A549 (cell line): ENCODE measurements at regions not wholly inside any gene's neighbourhood (a gene's known extent, or its start where the extent isn't known, plus 50 kb on each side); places are given as distances from the start of the nearest gene placed in this dataset.

Source experiments
- ATAC-seq, 2 experiments: fragments of 200-7000 bp in 1 of 2; fragments of >200 bp in 1 of 2; cut with Nextera tagmentation in 1 of 2; cut with Tn5 transposase in 1 of 2; 3 replicates each; pipeline versions ENCODE4 v1.8.0 to v1.9.1; 2018 to 2020; ENCODE audit warnings: mild to moderate bottlenecking in 1 of 2, moderate library complexity in 1 of 2
- CTCF ChIA-PET: fragments of 300-600 bp; sonication (Branson Sonifier 250); formaldehyde crosslinking; extraction: SDS; loops from one replicate; lab custom pipeline; 2021; ENCODE audit warnings: antibody characterized with exemption, inconsistent platforms; lab: Yijun Ruan, JAX
- POLR2A ChIA-PET: fragments of 350-600 bp; formaldehyde crosslinking; extraction: SDS; loops from one replicate; lab custom pipeline; 2021; ENCODE audit warnings: antibody characterized with exemption, inconsistent platforms; lab: Yijun Ruan, JAX
- DNase-seq, 2 experiments: peaks; one replicate each; pipeline versions ENCODE4 v3.0.0 to v3.0.0-alpha.2; 2011 to 2016; ENCODE audit warnings: low read depth in 1 of 2, low spot score in 1 of 2
- FAIRE-seq: peaks from 2 replicates; lab custom pipeline; 2011; peaks lifted over from hg19 to GRCh38; lab: Jason Lieb, UNC
- H3K27ac ChIP-seq, 2 experiments: fragments of >200 bp; sonication (Bioruptor Twin); formaldehyde crosslinking; 3 replicates each; pipeline ENCODE4 v1.5.1; 2016 to 2017
- H3K4me1 ChIP-seq: fragments of >200 bp; sonication (Bioruptor Twin); formaldehyde crosslinking; 3 replicates; pipeline ENCODE4 v1.6.1; 2016
- H3K4me2 ChIP-seq: fragments of >200 bp; sonication (Bioruptor Twin); formaldehyde crosslinking; 3 replicates; pipeline ENCODE4 v1.6.1; 2016
- H3K4me3 ChIP-seq: fragments of >200 bp; sonication (Bioruptor Twin); formaldehyde crosslinking; 3 replicates; pipeline ENCODE4 v1.5.1; 2016
- H3K9me3 ChIP-seq: fragments of >200 bp; sonication (Bioruptor Twin); formaldehyde crosslinking; 3 replicates; pipeline ENCODE4 v1.6.1; 2016
- BCL3 ChIP-seq: fragments of >200 bp; sonication (Bioruptor Twin); formaldehyde crosslinking; IDR thresholded peaks from 3 replicates; pipeline ENCODE4 v1.6.1; 2016
- BHLHE40 ChIP-seq: IDR thresholded peaks from 2 replicates; pipeline ENCODE4 v1.6.1; 2012; ENCODE audit warnings: low read depth, low read length, inconsistent platforms
- CEBPB ChIP-seq, 2 experiments: fragments of >200 bp in 1 of 2; sonication (Bioruptor Twin) in 1 of 2; formaldehyde crosslinking in 1 of 2; IDR thresholded peaks; 2 replicates each; pipeline ENCODE4 v1.6.1; 2012 to 2016
- CHD4 ChIP-seq: fragments of 200-600 bp; sonication (generic); IDR thresholded peaks from 2 replicates; pipeline ENCODE4 v1.6.1; 2016; ENCODE audit warnings: antibody characterized with exemption, mild to moderate bottlenecking, borderline replicate concordance
- EHMT2 ChIP-seq: fragments of 200-600 bp; sonication (generic); IDR thresholded peaks from 2 replicates; pipeline ENCODE4 v1.6.1; 2016; ENCODE audit warnings: antibody characterized with exemption, low read depth, mild to moderate bottlenecking, moderate library complexity
- FOXS1 ChIP-seq: fragments of 250-450 bp; sonication (Bioruptor Pico); IDR thresholded peaks from 2 replicates; pipeline ENCODE4 v1.5.0; 2020; ENCODE audit warnings: mild to moderate bottlenecking, moderate library complexity
- HOXB13 ChIP-seq: fragments of 250-450 bp; sonication (Bioruptor Pico); IDR thresholded peaks from 2 replicates; pipeline ENCODE4 v1.5.0; 2020; ENCODE audit warnings: low read depth, mild to moderate bottlenecking, moderate library complexity
- MAFK ChIP-seq: fragments of 450-650 bp; IDR thresholded peaks from 2 replicates; pipeline ENCODE4 v1.6.1; 2014; ENCODE audit not compliant: partially characterized antibody
- MAX ChIP-seq: IDR thresholded peaks from 2 replicates; pipeline ENCODE4 v1.6.1; 2012
- NR3C1 ChIP-seq: fragments of >200 bp; sonication (Bioruptor Twin); formaldehyde crosslinking; IDR thresholded peaks from 3 replicates; pipeline ENCODE4 v1.6.1; 2017
- REST ChIP-seq: fragments of 200-600 bp; sonication (generic); IDR thresholded peaks from 2 replicates; pipeline ENCODE4 v1.6.1; 2016; ENCODE audit warnings: antibody characterized with exemption, mild to moderate bottlenecking, moderate library complexity
- ZNF302 ChIP-seq: fragments of 250-450 bp; sonication (Bioruptor Pico); IDR thresholded peaks from 2 replicates; pipeline ENCODE4 v1.9.0; 2021; ENCODE audit warnings: inconsistent platforms, mild to moderate bottlenecking, moderate library complexity
- WGBS: methylation state at CpG from one replicate; pipeline ENCODE4 v1.1.6; 2017; ENCODE audit errors: missing lambda C conversion rate; 5-methylcytosine and 5-hydroxymethylcytosine counted together

- Histone ChIP-seq H3K27ac (no peak overlapping the region), H3K4me3 (no peak overlapping the region)
- FAIRE-seq, result no peak
- no peak for ATAC-seq
- ChIA-PET POLR2A (no interaction called here), CTCF (no interaction called here)
- TF ChIP-seq MAX (no peak), ZNF302 (CRISPR knock-in tag) (no peak), EHMT2 (no peak), REST (no peak)
- TF ChIP-seq, all 56 proteins: peak for 0
- no peaks in the 10 kb centered on the region for H3K4me1 ChIP-seq
- no peaks in the 10 kb centered on the region for H3K9me3 ChIP-seq
- no peak for DNase-seq
- WGBS, result 0% methylated on average over 2 of the region's 2 CpGs
- no peak overlapping the region for H3K4me2 ChIP-seq
These were observed 400.4 kb upstream of the IMPG1 start for GRCh38 chr6:76472858-76473257.

- H3K4me1 ChIP-seq, result no peaks in the 10 kb centered on the region
- H3K4me2 ChIP-seq, result no peak overlapping the region
- CTCF ChIA-PET, result no interaction called here
- FAIRE-seq (no peak), ATAC-seq (no peak), DNase-seq (no peak)
- POLR2A ChIA-PET, result no interaction called here
- WGBS, result 17% methylated on average over 4 of the region's 4 CpGs
- H3K4me3 ChIP-seq, result no peak overlapping the region
- no peaks in the 10 kb centered on the region for H3K9me3 ChIP-seq
- H3K27ac ChIP-seq, result no peak overlapping the region
- TF ChIP-seq BHLHE40 (no peak), CHD4 (no peak), BCL3 (no peak)
These were observed 393.8 kb upstream of the IMPG1 start for GRCh38 chr6:76466286-76466685.

- no peak for FAIRE-seq
- Histone ChIP-seq H3K4me3 (no peak overlapping the region), H3K9me3 (no peaks in the 10 kb centered on the region), H3K27ac (no peak overlapping the region), H3K4me2 (no peak overlapping the region), H3K4me1 (no peaks in the 10 kb centered on the region)
- ATAC-seq, result no peak
- DNase-seq, result no peak
- POLR2A ChIA-PET, result no interaction called here
- CTCF ChIA-PET, result no interaction called here
- TF ChIP-seq HOXB13, result no peak
- no peak for TF ChIP-seq MAFK
- no peak for TF ChIP-seq NR3C1
These were observed 392.9 kb upstream of the IMPG1 start for GRCh38 chr6:76465410-76465809.

- H3K4me2 ChIP-seq, result no peak overlapping the region
- no peaks in the 10 kb centered on the region for H3K9me3 ChIP-seq
- DNase-seq (no peak), ATAC-seq (no peak), FAIRE-seq (no peak)
- H3K4me3 ChIP-seq, result no peak overlapping the region
- no peaks in the 10 kb centered on the region for H3K4me1 ChIP-seq
- WGBS, result 71% methylated on average over 3 of the region's 15 CpGs
- CTCF ChIA-PET, result no interaction called here
- no peak overlapping the region for H3K27ac ChIP-seq
- TF ChIP-seq FOXS1 (CRISPR knock-in tag) (no peak), CEBPB (IDR thresholded peaks at IDR 0.05) (no peak)
- POLR2A ChIA-PET, result no interaction called here
These were observed 380.8 kb upstream of the IMPG1 start for GRCh38 chr6:76453270-76453669.
